HG03342 (cell line): ENCODE measurements at regions not wholly inside any gene's neighbourhood (a gene's known extent, or its start where the extent isn't known, plus 50 kb on each side); places are given as distances from the start of the nearest gene placed in this dataset.
"Not testable (repeated sequence)": the region's sequence is repeated elsewhere in the genome, so short reads cannot be mapped to it uniquely, and the experiment has no call there.

ENCODE experiments used
- ATAC-seq: cut with Tn5 transposase; IDR thresholded peaks from one replicate; pipeline ENCODE4 v1.9.1; 2021; ENCODE audit warnings: mild to moderate bottlenecking, moderate library complexity; ENCODE audit not compliant: unreplicated experiment

DNA sequence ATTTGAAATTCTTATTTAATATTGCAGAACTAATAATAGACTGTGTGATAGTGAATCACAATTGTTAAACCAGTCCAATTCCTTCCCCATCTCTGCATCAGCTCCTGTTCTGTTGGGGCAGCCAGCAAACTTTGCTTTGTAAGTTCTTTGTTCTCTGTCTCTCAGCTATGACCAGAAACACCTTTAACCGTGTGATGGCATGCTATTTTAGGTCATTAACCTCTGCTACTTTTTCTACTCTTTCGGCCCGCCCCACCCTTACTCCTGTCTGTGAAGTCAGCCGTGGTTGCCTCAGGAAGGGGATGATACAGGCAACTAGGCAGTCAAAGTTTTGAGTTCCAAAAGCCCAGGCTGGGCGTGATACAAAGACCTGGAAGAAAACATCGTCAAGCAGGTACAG, 51.3 kb upstream of the EGFL6 start:
- ATAC-seq, result no peak

DNA sequence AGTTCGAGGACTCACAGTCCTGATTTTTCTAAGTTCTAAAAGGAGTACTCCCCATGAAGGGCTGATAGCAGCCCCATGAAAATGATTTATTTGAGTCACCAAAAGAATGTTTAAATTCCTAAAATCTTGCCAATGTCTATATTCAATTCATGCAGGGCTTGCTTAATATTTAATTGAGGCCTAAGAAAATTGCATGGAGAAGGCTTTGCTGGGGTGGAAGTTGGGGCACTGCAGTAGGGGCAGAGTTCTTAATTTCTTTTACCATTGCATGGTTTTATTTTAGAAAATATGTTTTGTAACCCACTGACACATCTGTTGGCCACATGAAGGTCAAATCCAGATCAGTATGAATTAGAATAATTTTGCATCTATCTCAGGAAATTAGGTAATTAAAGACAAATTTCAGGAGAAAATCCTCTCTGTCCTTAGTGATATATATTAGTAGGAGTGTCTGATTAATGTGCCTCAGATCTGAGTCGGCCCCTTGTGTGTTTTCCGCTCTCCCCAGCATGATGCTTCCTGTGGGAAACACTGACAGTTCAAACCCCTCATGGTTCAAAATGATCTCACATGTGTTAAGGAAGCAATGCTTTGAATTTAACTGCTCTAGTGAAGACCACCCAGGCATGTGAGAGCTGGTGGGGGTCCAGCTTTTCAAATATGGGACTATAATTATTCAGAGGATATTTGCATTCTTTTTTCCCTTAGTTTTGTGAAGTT, 54.0 kb upstream of the EGFL6 start:
- no peak for ATAC-seq

- ATAC-seq, result no peak
These were observed 57.5 kb upstream of the EGFL6 start for GRCh38 chrX:13511944-13512330.

DNA sequence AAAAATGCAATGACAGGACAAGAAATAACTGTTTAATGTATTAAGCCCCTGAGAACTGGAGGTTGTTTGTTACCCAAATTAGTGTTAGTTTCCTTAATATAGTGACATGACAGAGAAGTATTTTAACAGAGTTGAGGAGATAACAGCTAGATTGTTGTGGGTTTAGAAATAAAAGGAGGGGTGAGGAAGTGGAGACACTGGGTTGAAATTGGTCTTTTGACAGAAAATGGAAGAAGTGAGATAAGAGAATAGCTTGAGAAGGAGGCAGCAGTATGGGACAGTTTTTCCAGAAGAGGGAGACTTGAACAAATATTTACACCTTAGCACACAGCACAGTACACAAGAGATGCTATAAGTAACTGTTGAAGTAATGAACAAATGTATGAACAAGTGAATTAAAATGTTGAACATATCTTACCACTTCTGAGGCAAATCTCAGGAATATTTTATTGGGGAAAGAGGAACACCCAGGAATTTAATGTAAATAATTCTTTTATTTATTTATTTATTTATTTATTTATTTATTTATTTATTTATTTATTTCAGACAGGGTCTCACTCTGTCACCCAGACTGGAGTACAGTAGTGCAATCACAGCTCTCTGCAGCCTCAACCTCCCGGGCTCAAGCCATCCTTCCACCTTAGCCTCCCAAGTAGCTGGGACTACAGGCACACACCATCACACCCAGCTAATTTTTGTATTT, 58.0 kb upstream of the EGFL6 start:
- ATAC-seq, result no peak

GRCh38 chrX:13507893-13508292, 61.5 kb upstream of the EGFL6 start:
- ATAC-seq, result no peak

DNA sequence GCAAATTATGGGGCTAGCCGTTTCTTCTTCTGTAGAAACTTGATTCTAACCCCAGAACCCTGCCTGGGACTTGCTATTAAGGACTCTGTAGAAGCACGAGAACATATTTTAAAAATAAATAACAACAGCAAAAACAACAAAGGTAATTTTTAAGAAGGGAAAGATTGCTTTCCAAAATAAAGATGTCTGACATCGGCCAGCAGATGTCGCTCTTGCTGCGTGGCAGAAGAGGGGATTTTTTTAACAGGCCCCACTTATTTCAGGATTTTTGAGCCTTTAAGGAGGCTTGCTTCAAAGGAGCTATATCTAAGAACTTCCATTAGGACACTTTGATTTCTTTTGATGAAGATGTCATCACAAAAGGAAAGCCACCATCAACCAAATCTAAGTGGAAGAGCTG, 62.8 kb upstream of the EGFL6 start:
- ATAC-seq, result no peak

- ATAC-seq, result no peak
These were observed 66.8 kb upstream of the EGFL6 start for GRCh38 chrX:13502590-13502989.

DNA sequence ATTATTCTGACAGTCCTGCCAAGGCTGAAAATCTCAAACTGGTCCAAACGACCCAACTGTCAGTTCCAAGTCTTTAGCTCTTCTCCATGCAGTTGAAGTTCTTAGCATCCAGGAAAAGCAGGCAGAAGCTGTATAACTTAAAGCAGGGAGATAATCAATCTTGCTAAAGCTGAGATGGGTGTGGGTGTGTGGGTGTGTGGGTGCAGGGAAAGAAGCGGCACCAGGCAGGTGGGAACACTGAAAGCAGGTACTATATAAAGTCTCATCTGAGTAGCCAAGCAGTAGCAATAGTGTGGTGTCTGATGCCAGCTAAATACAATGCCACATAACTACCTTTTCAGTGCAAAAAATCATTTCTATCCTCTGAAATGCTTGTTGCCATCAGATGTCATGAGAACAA, 69.7 kb upstream of the EGFL6 start:
- no peak for ATAC-seq

DNA sequence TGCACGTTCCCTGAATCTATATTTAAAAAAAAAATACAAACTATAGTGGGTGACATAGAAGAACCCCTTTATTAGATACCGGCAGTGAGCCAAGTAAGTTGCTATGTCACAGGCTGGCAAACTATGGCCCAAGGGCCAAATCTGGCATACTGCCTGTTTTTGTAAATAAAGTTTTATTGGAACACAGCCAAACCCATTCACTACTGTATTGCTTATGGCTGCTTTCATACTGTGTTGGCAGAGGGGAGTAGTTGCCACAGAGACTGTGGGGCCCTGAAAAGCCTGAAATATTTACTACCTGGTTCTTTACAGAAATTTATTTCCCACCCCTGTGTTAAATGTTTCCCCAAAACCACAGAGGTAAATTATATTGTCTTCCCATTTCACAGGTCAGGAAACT, 71.2 kb upstream of the EGFL6 start:
- no peak for ATAC-seq

- no peak for ATAC-seq
These were observed 74.2 kb upstream of the EGFL6 start for GRCh38 chrX:13495232-13495631.

DNA sequence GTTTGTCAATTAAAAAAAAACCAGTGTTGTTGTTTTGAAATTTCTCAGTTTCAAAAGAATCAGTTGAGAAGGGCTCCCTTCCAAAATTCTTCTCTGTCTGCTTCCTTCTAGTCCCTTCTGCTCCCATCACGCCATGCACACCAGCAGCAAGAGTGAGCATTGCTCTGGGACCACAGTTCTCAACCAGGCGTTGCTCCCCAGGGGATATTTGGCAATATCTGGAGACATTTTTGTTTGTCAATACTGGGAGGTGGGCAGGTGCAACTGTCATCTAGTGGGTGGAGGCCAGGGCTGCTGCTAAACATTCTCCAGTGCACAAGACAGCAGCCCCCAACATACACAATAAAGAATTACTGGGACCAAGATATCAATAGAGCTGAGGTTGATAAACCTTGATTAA, 74.8 kb upstream of the EGFL6 start:
- ATAC-seq, result no peak

DNA sequence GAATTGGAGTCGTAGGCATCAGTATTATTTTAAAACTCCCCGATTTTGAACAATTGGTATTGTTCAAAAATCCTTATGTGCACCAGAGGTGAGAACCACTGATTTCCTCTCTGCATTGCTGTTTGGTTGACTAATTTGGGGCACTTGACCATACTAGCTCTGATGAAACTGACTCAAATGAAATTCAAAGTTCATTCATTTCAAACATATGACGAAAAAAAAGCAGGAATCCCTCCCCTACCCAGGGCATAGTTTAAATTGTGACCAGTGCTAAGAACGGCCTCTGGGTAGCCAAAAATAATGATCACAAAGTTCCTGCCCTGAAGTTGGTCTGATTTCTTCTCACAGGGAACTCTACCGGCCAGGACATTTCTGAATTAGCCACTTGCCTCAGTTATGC, 75.7 kb upstream of the EGFL6 start:
- no peak for ATAC-seq

GRCh38 chrX:13492286-13492685, 77.1 kb upstream of the EGFL6 start:
- ATAC-seq, result no peak

GRCh38 chrX:13491061-13491460, 78.3 kb upstream of the EGFL6 start:
- no peak for ATAC-seq

DNA sequence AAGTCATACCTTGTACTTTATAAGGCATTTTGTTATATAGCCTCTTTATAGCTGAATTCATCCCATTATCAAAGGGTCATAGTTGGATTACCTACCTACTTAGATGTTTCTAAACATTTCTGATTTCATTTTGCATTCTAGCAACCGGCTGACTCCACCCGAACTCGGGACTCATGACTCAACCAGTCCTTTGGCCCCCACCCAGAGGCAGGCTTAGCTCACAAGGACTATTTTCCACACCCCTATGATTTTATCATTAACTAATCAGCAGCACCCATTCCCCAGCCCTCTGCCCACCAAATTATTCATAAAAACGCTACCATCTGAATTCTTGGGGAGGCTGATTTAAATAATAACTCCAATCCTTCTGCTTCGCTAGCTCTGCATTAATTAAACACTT, 79.9 kb upstream of the EGFL6 start:
- no peak for ATAC-seq

DNA sequence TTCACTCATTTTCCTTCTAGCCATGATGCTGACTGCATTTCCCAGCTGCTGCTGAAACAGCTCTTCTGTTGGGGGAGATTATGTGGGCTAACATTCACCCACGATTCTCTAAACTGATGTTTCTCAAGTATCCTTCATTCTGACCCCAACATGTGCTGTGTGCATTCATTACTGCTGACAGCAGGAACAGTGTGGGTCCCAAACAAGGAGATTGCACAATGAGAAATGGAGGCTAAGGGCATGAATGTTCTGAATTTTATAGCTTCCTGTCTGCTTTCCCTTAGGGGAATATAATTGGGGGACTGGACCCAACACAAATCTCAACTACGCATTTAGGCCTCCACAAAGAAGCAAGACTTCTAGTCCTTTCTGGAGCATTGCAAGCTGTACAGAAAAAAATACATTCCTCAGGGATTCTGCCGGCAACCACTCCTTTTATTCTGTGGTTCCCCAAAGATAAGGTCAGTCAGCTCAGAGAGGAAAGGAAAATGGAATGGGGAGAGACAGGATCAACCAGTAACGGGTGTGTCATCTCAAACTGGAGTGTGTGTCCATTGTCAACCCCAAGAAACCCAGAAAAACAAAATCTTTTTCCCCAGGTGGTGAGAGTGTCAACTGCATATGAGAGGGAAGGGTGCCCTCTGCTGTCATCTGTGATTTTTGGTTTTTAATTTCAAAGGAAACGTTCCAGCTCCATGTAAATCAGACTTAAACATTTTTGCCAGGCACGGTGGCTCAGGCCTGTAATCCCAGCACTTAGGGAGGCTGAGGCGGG, 81.5 kb upstream of the EGFL6 start:
- peak; percentile 60 for ATAC-seq

- ATAC-seq, result no peak
These were observed 84.2 kb upstream of the EGFL6 start for GRCh38 chrX:13485167-13485566.

- ATAC-seq, result no peak
These were observed 85.6 kb upstream of the EGFL6 start for GRCh38 chrX:13483773-13484172.

- ATAC-seq, result no peak
These were observed 86.5 kb upstream of the EGFL6 start for GRCh38 chrX:13482746-13483541.

DNA sequence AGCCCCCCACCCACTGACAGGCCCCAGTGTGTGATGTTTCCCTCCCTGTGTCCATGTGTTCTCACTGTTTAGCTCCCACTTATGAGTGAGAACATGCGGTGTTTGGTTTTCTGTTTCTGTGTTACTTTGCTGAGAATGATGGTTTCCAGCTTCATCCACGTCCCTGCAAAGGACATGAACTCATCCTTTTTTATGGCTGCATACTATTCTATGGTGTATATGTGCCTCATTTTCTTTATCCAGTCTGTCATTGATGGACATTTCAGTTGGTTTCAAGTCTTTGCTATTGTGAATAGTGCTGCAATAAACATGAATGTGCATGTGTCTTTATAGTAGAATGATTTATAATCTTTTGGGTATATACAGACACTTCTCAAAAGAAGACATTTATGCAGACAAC, 88.6 kb upstream of the EGFL6 start:
- not testable (repeated sequence) for ATAC-seq

GRCh38 chrX:13479452-13479813, 90.0 kb upstream of the EGFL6 start:
- ATAC-seq, result no peak
